OCI-LY3 (cell line): ENCODE measurements at regions not wholly inside any gene's neighbourhood (a gene's known extent, or its start where the extent isn't known, plus 50 kb on each side); places are given as distances from the start of the nearest gene placed in this dataset.

Source experiments
- CTCF ChIP-seq: fragments of 200-600, 300-600 bp; sonication (generic); IDR thresholded peaks from 2 replicates; pipeline ENCODE4 v1.5.1; 2014; ENCODE audit warnings: antibody characterized with exemption, low read length, low read depth
- EZH2phosphoT487 ChIP-seq: fragments of 200-600 bp; shearing (Covaris generic); IDR thresholded peaks from 2 replicates; pipeline ENCODE4 v1.6.1; 2018; ENCODE audit warnings: antibody characterized with exemption, mixed run types, low read depth

GRCh38 chr5:71877511-71877910 is 158.4 kb downstream of the CARTPT start:
- no peak for TF ChIP-seq CTCF
- no peak for TF ChIP-seq EZH2phosphoT487
